NCI-H1048 (cell line): ENCODE measurements at regions not wholly inside any gene's neighbourhood (a gene's known extent, or its start where the extent isn't known, plus 50 kb on each side); places are given as distances from the start of the nearest gene placed in this dataset.
"Not testable (repeated sequence)": the region's sequence is repeated elsewhere in the genome, so short reads cannot be mapped to it uniquely, and the experiment has no call there.

ENCODE experiments used
- DNase-seq: peaks from one replicate; lab custom pipeline; 2025; lab: John Stamatoyannopoulos, UW

- DNase-seq, result no peak
Measured at GRCh38 chr1:61579802-61580201, 145.1 kb downstream of the TM2D1 start.

- DNase-seq, result no peak
Measured at GRCh38 chr1:61572046-61572445, 152.9 kb downstream of the TM2D1 start.

GRCh38 chr1:61570191-61570590 is 154.8 kb downstream of the TM2D1 start:
- DNase-seq, result no peak

GRCh38 chr1:61569303-61569621 is 155.7 kb downstream of the TM2D1 start:
- no peak for DNase-seq

- DNase-seq, result no peak
Measured at GRCh38 chr1:61568460-61569302, 156.3 kb downstream of the TM2D1 start.

- no peak for DNase-seq
Measured at GRCh38 chr1:61566177-61566576, 158.8 kb downstream of the TM2D1 start.

- DNase-seq, result no peak
Measured at GRCh38 chr1:61563611-61564010, 161.3 kb downstream of the TM2D1 start.

GRCh38 chr1:61561666-61562065 is 163.3 kb downstream of the TM2D1 start:
- DNase-seq, result no peak

GRCh38 chr1:61560385-61560784 is 164.6 kb downstream of the TM2D1 start:
- DNase-seq, result no peak

- no peak for DNase-seq
Measured at GRCh38 chr1:61556631-61557030, 168.3 kb downstream of the TM2D1 start.

- no peak for DNase-seq
Measured at GRCh38 chr1:61552630-61553305, 172.2 kb downstream of the TM2D1 start.

- not testable (repeated sequence) for DNase-seq
Measured at GRCh38 chr1:61547302-61547701, 177.6 kb downstream of the TM2D1 start.

GRCh38 chr1:61544870-61545269 is 180.1 kb downstream of the TM2D1 start:
- not testable (repeated sequence) for DNase-seq

GRCh38 chr1:61543498-61543897 is 181.4 kb downstream of the TM2D1 start:
- not testable (repeated sequence) for DNase-seq

GRCh38 chr1:61539720-61540462 is 185.1 kb downstream of the TM2D1 start:
- no peak for DNase-seq

- DNase-seq, result no peak
Measured at GRCh38 chr1:61538228-61538627, 186.7 kb downstream of the TM2D1 start.

- no peak for DNase-seq
Measured at GRCh38 chr1:61536174-61537108, 188.5 kb downstream of the TM2D1 start.

- DNase-seq, result no peak
Measured at GRCh38 chr1:61534847-61535246, 190.1 kb downstream of the TM2D1 start.

GRCh38 chr1:61533546-61533945 is 191.4 kb downstream of the TM2D1 start:
- DNase-seq, result no peak

GRCh38 chr1:61531716-61532115 is 193.2 kb downstream of the TM2D1 start:
- no peak for DNase-seq

GRCh38 chr1:61523893-61524605 is 200.9 kb downstream of the TM2D1 start:
- DNase-seq, result no peak
